HFFc6 (cell line): ENCODE measurements at regions not wholly inside any gene's neighbourhood (a gene's known extent, or its start where the extent isn't known, plus 50 kb on each side); places are given as distances from the start of the nearest gene placed in this dataset.

Experiments
- DNase-seq: peaks from one replicate; pipeline ENCODE4 v3.0.0-alpha.2; 2018
- H3K27ac Mint-ChIP-seq: 2 replicates; pipeline ENCODE4 v1.8.0; 2020; ENCODE audit warnings: mild to moderate bottlenecking, mixed read lengths
- H3K27me3 Mint-ChIP-seq: 2 replicates; pipeline ENCODE4 v1.8.0; 2021; ENCODE audit warnings: mild to moderate bottlenecking, moderate library complexity, mixed read lengths; ENCODE audit not compliant: insufficient read depth
- H3K36me3 Mint-ChIP-seq: 2 replicates; pipeline ENCODE4 v1.8.0; 2021; ENCODE audit warnings: low read depth, mixed read lengths
- H3K4me1 Mint-ChIP-seq: 2 replicates; pipeline ENCODE4 v1.8.0; 2020; ENCODE audit warnings: low read depth, mixed read lengths
- H3K4me3 Mint-ChIP-seq: 2 replicates; pipeline ENCODE4 v1.8.0; 2020; ENCODE audit warnings: mild to moderate bottlenecking, moderate library complexity, mixed read lengths
- H3K9me3 Mint-ChIP-seq: 2 replicates; pipeline ENCODE4 v1.8.0; 2020; ENCODE audit warnings: mild to moderate bottlenecking, mixed read lengths
- TF ChIP-seq, protein P1 (sequence below): fragments of 200-600 bp; sonication (generic); IDR thresholded peaks from 2 replicates; pipeline ENCODE4 v1.5.0; 2021; ENCODE audit warnings: antibody characterized with exemption, mild to moderate bottlenecking

DNA sequence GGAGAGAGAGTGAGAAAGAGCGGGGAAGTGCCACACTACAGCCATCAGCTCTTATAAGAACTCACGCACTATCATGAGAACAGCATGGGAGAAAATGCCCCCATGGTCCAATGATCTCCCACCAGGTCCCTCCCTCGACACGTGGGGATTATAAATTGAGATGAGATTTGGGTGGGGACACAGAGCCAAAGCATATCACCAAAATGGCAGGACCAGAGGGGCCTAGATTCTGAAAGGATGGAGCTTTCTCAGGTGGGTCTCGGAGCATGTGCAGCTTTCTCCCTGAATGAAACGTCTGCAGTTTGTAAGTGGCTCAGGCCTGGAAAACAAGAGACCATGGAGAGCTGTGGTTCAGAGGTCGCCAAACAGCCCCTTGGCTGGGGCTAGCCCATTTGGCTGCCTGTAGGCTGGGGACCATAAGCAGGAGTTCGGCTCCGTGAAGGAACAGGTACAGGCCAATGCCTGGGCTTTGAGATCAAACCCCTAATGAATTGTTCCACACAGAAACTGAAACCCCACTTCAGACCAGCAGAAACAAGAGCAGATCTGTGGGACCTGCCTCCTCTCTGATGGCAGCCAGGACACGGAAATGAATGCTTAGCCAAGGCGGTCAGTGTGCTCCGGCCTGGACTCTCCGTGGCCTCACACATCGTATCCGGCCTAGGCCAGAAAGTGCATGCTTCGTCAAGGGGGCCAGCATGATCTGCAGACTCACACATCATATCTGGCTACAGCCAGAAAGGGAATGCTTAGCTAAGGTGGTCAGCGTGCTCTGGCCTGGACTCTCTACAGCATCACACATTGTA is 111.2 kb upstream of the TMEM18 start:
- H3K4me1 Mint-ChIP-seq, result no peaks in the 10 kb centered on the region
- TF ChIP-seq, protein P1, sequence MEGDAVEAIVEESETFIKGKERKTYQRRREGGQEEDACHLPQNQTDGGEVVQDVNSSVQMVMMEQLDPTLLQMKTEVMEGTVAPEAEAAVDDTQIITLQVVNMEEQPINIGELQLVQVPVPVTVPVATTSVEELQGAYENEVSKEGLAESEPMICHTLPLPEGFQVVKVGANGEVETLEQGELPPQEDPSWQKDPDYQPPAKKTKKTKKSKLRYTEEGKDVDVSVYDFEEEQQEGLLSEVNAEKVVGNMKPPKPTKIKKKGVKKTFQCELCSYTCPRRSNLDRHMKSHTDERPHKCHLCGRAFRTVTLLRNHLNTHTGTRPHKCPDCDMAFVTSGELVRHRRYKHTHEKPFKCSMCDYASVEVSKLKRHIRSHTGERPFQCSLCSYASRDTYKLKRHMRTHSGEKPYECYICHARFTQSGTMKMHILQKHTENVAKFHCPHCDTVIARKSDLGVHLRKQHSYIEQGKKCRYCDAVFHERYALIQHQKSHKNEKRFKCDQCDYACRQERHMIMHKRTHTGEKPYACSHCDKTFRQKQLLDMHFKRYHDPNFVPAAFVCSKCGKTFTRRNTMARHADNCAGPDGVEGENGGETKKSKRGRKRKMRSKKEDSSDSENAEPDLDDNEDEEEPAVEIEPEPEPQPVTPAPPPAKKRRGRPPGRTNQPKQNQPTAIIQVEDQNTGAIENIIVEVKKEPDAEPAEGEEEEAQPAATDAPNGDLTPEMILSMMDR, result no peak
- H3K27me3 Mint-ChIP-seq, result peaks cover 2% of the 10 kb centered on the region
- DNase-seq, result no peak
- peaks cover 5% of the 10 kb centered on the region; the same call in 1 of the 2 replicates for H3K36me3 Mint-ChIP-seq
- peaks cover 33% of the 10 kb centered on the region for H3K9me3 Mint-ChIP-seq
- no peak overlapping the region for H3K27ac Mint-ChIP-seq
- no peak overlapping the region for H3K4me3 Mint-ChIP-seq

DNA sequence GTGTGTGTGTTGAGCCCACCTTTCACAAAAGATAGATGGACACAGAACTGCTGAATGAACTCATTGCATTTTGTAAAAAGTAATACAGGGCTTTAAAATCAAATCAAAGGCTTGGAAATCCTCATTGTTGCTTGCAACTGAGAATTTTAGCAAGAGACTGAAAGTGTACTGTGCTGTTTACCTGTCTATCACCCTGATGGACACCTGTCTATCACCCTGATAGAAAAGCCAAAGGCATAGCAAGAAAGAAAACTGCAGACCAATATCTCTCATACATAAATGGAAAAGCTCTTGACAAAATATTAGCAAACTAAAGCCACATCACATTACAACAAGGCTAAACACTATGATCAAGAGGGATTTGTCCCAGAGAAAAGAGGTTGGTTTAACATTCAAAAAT is 107.5 kb upstream of the TMEM18 start:
- H3K36me3 Mint-ChIP-seq, result peaks cover 5% of the 10 kb centered on the region; the same call in 1 of the 2 replicates
- TF ChIP-seq, protein P1, result no peak
- H3K4me3 Mint-ChIP-seq, result no peak overlapping the region
- H3K27me3 Mint-ChIP-seq, result no peaks in the 10 kb centered on the region; the same call in 1 of the 2 replicates
- H3K27ac Mint-ChIP-seq, result no peak overlapping the region
- no peak for DNase-seq
- H3K9me3 Mint-ChIP-seq, result peaks cover 14% of the 10 kb centered on the region; the same call in 1 of the 2 replicates
- H3K4me1 Mint-ChIP-seq, result no peaks in the 10 kb centered on the region

DNA sequence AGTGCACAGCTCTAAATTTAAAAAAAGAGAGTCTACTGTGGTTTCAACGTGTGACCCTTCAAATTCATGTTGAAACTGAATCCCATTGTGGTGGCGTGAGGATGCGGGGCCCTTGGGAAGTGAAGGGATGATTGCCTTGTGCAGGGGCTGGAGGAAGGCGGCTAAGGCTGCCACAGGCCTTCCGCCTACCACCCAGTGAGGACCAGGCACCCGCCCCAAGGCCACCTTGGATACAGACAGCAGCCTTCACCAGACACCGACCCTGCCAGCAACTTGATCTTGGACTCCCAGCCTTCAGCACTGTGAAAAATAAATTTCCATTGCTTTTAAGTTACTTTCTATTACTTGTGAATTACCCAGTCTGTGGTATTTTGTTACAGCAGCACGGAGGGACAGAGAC is 103.4 kb upstream of the TMEM18 start:
- Mint-ChIP-seq H3K27ac (no peak overlapping the region), H3K36me3 (no peaks in the 10 kb centered on the region), H3K9me3 (peaks cover 22% of the 10 kb centered on the region), H3K4me3 (no peak overlapping the region), H3K27me3 (peaks cover 4% of the 10 kb centered on the region; the same call in 1 of the 2 replicates), H3K4me1 (no peaks in the 10 kb centered on the region)
- no peak for DNase-seq
- TF ChIP-seq, protein P1, result no peak

DNA sequence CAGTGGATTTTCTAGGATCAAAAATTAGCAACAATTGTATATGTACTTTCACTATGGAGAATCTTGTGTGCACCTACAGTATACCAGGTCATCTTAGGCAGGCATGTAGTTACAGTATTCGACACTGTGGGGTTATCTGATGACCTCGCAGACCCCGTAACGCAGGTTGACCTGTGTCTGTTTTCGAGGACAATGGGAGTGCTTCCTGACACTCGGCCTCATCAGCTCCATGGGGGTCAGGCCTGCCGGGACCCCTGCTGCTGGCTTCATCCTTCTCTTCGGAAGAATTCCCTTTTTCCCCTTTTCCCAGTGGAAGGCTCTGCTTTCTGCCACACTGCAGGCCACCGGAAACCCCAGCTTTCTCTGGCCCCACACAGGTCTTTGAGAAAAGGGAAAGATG is 102.8 kb upstream of the TMEM18 start:
- Mint-ChIP-seq H3K36me3 (no peaks in the 10 kb centered on the region), H3K27me3 (peaks cover 4% of the 10 kb centered on the region; the same call in 1 of the 2 replicates), H3K4me3 (no peak overlapping the region), H3K27ac (no peak overlapping the region), H3K4me1 (no peaks in the 10 kb centered on the region), H3K9me3 (peaks cover 22% of the 10 kb centered on the region)
- DNase-seq, result no peak
- TF ChIP-seq, protein P1, result no peak

- Mint-ChIP-seq H3K4me3 (no peak overlapping the region), H3K4me1 (no peaks in the 10 kb centered on the region), H3K27me3 (peaks cover 5% of the 10 kb centered on the region), H3K27ac (no peak overlapping the region), H3K36me3 (no peaks in the 10 kb centered on the region), H3K9me3 (peaks cover 30% of the 10 kb centered on the region)
- TF ChIP-seq, protein P1, result no peak
- DNase-seq, result no peak
Measured at GRCh38 chr2:778731-779350, 101.6 kb upstream of the TMEM18 start.
